ENCODE measurements at regions not wholly inside any gene's neighbourhood (a gene's known extent, or its start where the extent isn't known, plus 50 kb on each side); places are given as distances from the start of the nearest gene placed in this dataset.
"Not testable (repeated sequence)": the region's sequence is repeated elsewhere in the genome, so short reads cannot be mapped to it uniquely, and the experiment has no call there.

GRCh38 chr4:102397056-102397455 is 51.8 kb upstream of the SLC39A8 start:
- DNase-seq (ENCODE audit: low read depth, low spot score); H3K4me3 ChIP-seq; H3K9me3 ChIP-seq (ENCODE audit: low read depth, low read length): not testable (repeated sequence)

GRCh38 chr4:102399021-102399420 is 53.7 kb upstream of the SLC39A8 start:
- Histone ChIP-seq H3K9ac (ENCODE audit: insufficient read length) (no peak overlapping the region), H3K36me3 (ENCODE audit: insufficient read depth, low read length) (no peaks in the 10 kb centered on the region), H3K9me3 (ENCODE audit: low read depth, low read length) (no peaks in the 10 kb centered on the region), H3K4me3 (no peak overlapping the region), H3K27ac (no peak overlapping the region)
- no peak for DNase-seq (ENCODE audit: low read depth, low spot score)
- no peak for TF ChIP-seq EZH2 (IDR thresholded peaks at IDR 0.05)
- TF ChIP-seq POLR2AphosphoS5 (IDR thresholded peaks at IDR 0.05; ENCODE audit: borderline replicate concordance, low read depth, low read length): no peak
- TF ChIP-seq FOXP2 (optimal IDR thresholded peaks at IDR 0.05; ENCODE audit: control extremely low read depth, extremely low read length, insufficient read depth): no peak

More at GRCh38 chr4:102397056-102397455, 51.8 kb upstream of the SLC39A8 start:
- H3K9ac ChIP-seq (ENCODE audit: insufficient read length); H3K36me3 ChIP-seq (ENCODE audit: insufficient read depth, low read length); H3K27ac ChIP-seq: not testable (repeated sequence)

GRCh38 chr4:102400898-102401297 is 55.6 kb upstream of the SLC39A8 start:
- Histone ChIP-seq H3K9me3 (ENCODE audit: low read depth, low read length) (no peaks in the 10 kb centered on the region), H3K9ac (ENCODE audit: insufficient read length) (no peak overlapping the region), H3K4me3 (no peak overlapping the region), H3K36me3 (ENCODE audit: insufficient read depth, low read length) (no peaks in the 10 kb centered on the region), H3K27ac (no peak overlapping the region)
- DNase-seq (ENCODE audit: low read depth, low spot score): no peak
- TF ChIP-seq POLR2AphosphoS5 (IDR thresholded peaks at IDR 0.05; ENCODE audit: borderline replicate concordance, low read depth, low read length): no peak
- no peak for TF ChIP-seq FOXP2 (optimal IDR thresholded peaks at IDR 0.05; ENCODE audit: control extremely low read depth, extremely low read length, insufficient read depth)
- TF ChIP-seq EZH2 (IDR thresholded peaks at IDR 0.05): no peak

- TF ChIP-seq EZH2 (IDR thresholded peaks at IDR 0.05): no peak
- no peak for TF ChIP-seq POLR2AphosphoS5 (IDR thresholded peaks at IDR 0.05; ENCODE audit: borderline replicate concordance, low read depth, low read length)
- no peak for TF ChIP-seq FOXP2 (optimal IDR thresholded peaks at IDR 0.05; ENCODE audit: control extremely low read depth, extremely low read length, insufficient read depth)
- Histone ChIP-seq H3K9ac (ENCODE audit: insufficient read length) (no peak overlapping the region), H3K36me3 (ENCODE audit: insufficient read depth, low read length) (no peaks in the 10 kb centered on the region), H3K27ac (no peak overlapping the region), H3K4me3 (no peak overlapping the region), H3K9me3 (ENCODE audit: low read depth, low read length) (no peaks in the 10 kb centered on the region)
- no peak for DNase-seq (ENCODE audit: low read depth, low spot score)
These were observed 56.9 kb upstream of the SLC39A8 start for GRCh38 chr4:102402223-102402622.

- Histone ChIP-seq H3K27ac (no peak overlapping the region), H3K36me3 (ENCODE audit: insufficient read depth, low read length) (no peaks in the 10 kb centered on the region), H3K9ac (ENCODE audit: insufficient read length) (no peak overlapping the region), H3K9me3 (ENCODE audit: low read depth, low read length) (no peaks in the 10 kb centered on the region), H3K4me3 (no peak overlapping the region)
- TF ChIP-seq EZH2 (IDR thresholded peaks at IDR 0.05) (no peak), POLR2AphosphoS5 (IDR thresholded peaks at IDR 0.05; ENCODE audit: borderline replicate concordance, low read depth, low read length) (no peak), FOXP2 (optimal IDR thresholded peaks at IDR 0.05; ENCODE audit: control extremely low read depth, extremely low read length, insufficient read depth) (no peak)
- no peak for DNase-seq (ENCODE audit: low read depth, low spot score)
These were observed 57.8 kb upstream of the SLC39A8 start for GRCh38 chr4:102403116-102403515.

- TF ChIP-seq POLR2AphosphoS5 (IDR thresholded peaks at IDR 0.05; ENCODE audit: borderline replicate concordance, low read depth, low read length) (no peak), EZH2 (IDR thresholded peaks at IDR 0.05) (no peak), FOXP2 (optimal IDR thresholded peaks at IDR 0.05; ENCODE audit: control extremely low read depth, extremely low read length, insufficient read depth) (no peak)
- H3K4me3 ChIP-seq: no peak overlapping the region
- no peak overlapping the region for H3K9ac ChIP-seq (ENCODE audit: insufficient read length)
- no peaks in the 10 kb centered on the region for H3K9me3 ChIP-seq (ENCODE audit: low read depth, low read length)
- DNase-seq (ENCODE audit: low read depth, low spot score): no peak
- no peak overlapping the region for H3K27ac ChIP-seq
- no peaks in the 10 kb centered on the region for H3K36me3 ChIP-seq (ENCODE audit: insufficient read depth, low read length)
These were observed 59.2 kb upstream of the SLC39A8 start for GRCh38 chr4:102404431-102404969.

- no peak overlapping the region for H3K9ac ChIP-seq (ENCODE audit: insufficient read length)
- no peaks in the 10 kb centered on the region for H3K9me3 ChIP-seq (ENCODE audit: low read depth, low read length)
- TF ChIP-seq POLR2AphosphoS5 (IDR thresholded peaks at IDR 0.05; ENCODE audit: borderline replicate concordance, low read depth, low read length): no peak
- no peak for TF ChIP-seq EZH2 (IDR thresholded peaks at IDR 0.05)
- TF ChIP-seq FOXP2 (optimal IDR thresholded peaks at IDR 0.05; ENCODE audit: control extremely low read depth, extremely low read length, insufficient read depth): no peak
- no peak for DNase-seq (ENCODE audit: low read depth, low spot score)
- no peak overlapping the region for H3K27ac ChIP-seq
- no peak overlapping the region for H3K4me3 ChIP-seq
- no peaks in the 10 kb centered on the region for H3K36me3 ChIP-seq (ENCODE audit: insufficient read depth, low read length)
These were observed 60.6 kb upstream of the SLC39A8 start for GRCh38 chr4:102405821-102406401.

- not testable (repeated sequence) for H3K9me3 ChIP-seq (ENCODE audit: low read depth, low read length); DNase-seq (ENCODE audit: low read depth, low spot score); H3K27ac ChIP-seq; H3K9ac ChIP-seq (ENCODE audit: insufficient read length); H3K36me3 ChIP-seq (ENCODE audit: insufficient read depth, low read length); H3K4me3 ChIP-seq
These were observed 65.6 kb upstream of the SLC39A8 start for GRCh38 chr4:102410884-102411283.

- no peak for DNase-seq (ENCODE audit: low read depth, low spot score)
- no peak for TF ChIP-seq EZH2 (IDR thresholded peaks at IDR 0.05)
- TF ChIP-seq POLR2AphosphoS5 (IDR thresholded peaks at IDR 0.05; ENCODE audit: borderline replicate concordance, low read depth, low read length): no peak
- no peak for TF ChIP-seq FOXP2 (optimal IDR thresholded peaks at IDR 0.05; ENCODE audit: control extremely low read depth, extremely low read length, insufficient read depth)
These were observed 66.1 kb upstream of the SLC39A8 start for GRCh38 chr4:102411408-102411807.

More at GRCh38 chr4:102411408-102411807, 66.1 kb upstream of the SLC39A8 start:
- H3K27ac ChIP-seq: no peak overlapping the region
- H3K9ac ChIP-seq (ENCODE audit: insufficient read length): no peak overlapping the region
- no peak overlapping the region for H3K4me3 ChIP-seq
- H3K9me3 ChIP-seq (ENCODE audit: low read depth, low read length): no peaks in the 10 kb centered on the region
- no peaks in the 10 kb centered on the region for H3K36me3 ChIP-seq (ENCODE audit: insufficient read depth, low read length)

Data from SK-N-MC (cell line).